Esophagus muscularis mucosa (tissue), 4 donors: ENCODE measurements at regions not wholly inside any gene's neighbourhood (a gene's known extent, or its start where the extent isn't known, plus 50 kb on each side); places are given as distances from the start of the nearest gene placed in this dataset.
"Not testable (repeated sequence)": the region's sequence is repeated elsewhere in the genome, so short reads cannot be mapped to it uniquely, and the experiment has no call there.

Source experiments
- DNase-seq: peaks from one replicate; pipeline ENCODE4 v3.0.0-alpha.2; 2017; ENCODE audit errors: extremely low spot score
- H3K27ac ChIP-seq, 4 donors: fragments of 200-600 bp; sonication (generic); replicated peaks in 1 of 4; 1 replicate in 3 of 4; 2 replicates in 1 of 4; pipeline ENCODE4 v1.5.1; 2016 to 2019; ENCODE audit warnings: mild to moderate bottlenecking in 1 of 4
- H3K27me3 ChIP-seq, 4 donors: fragments of 200-600 bp; sonication (generic); one replicate each; pipeline versions ENCODE4 v1.5.1 to v1.6.0; 2016 to 2019
- H3K36me3 ChIP-seq, 4 donors: fragments of 200-600 bp; sonication (generic); one replicate each; pipeline ENCODE4 v1.5.1; 2016 to 2019
- H3K4me1 ChIP-seq, 4 donors: fragments of 200-600 bp; sonication (generic); one replicate each; pipeline ENCODE4 v1.5.1; 2016 to 2019
- H3K4me3 ChIP-seq, 4 donors: fragments of 200-600 bp; sonication (generic); 1 replicate in 2 of 4; 2 replicates in 2 of 4; pipeline ENCODE4 v1.5.1; 2016 to 2019; ENCODE audit warnings: mild to moderate bottlenecking in 4 of 4, moderate library complexity in 1 of 4
- H3K9me3 ChIP-seq, 4 donors: fragments of 200-600 bp; sonication (generic); 1 replicate in 3 of 4; 2 replicates in 1 of 4; pipeline ENCODE4 v1.5.1; 2016 to 2019
- CTCF ChIP-seq, 3 experiments: fragments of 200-600 bp in 2 of 3; fragments of 450-650 bp in 1 of 3; sonication (generic) in 2 of 3; IDR thresholded peaks; one replicate each; pipeline ENCODE4 v1.5.1; 2017 to 2019; ENCODE audit warnings: antibody characterized with exemption in 3 of 3, mild to moderate bottlenecking in 2 of 3, moderate library complexity in 1 of 3
- EP300 ChIP-seq: sonication (generic); formaldehyde crosslinking; IDR thresholded peaks from one replicate; pipeline ENCODE4 v1.6.1; 2017; ENCODE audit warnings: antibody characterized with exemption
- POLR2A ChIP-seq: fragments of 450-650 bp; IDR thresholded peaks from one replicate; pipeline ENCODE4 v1.6.1; 2017; ENCODE audit warnings: antibody characterized with exemption, moderate library complexity, mild to moderate bottlenecking, low read depth
- POLR2AphosphoS5 ChIP-seq, 2 donors: sonication (generic); formaldehyde crosslinking; IDR thresholded peaks; one replicate each; pipeline ENCODE4 v1.6.1; 2017; ENCODE audit warnings: antibody characterized with exemption in 2 of 2
- WGBS: methylation state at CpG from one replicate; pipeline ENCODE4 v1.1.5; 2018; 5-methylcytosine and 5-hydroxymethylcytosine counted together
- intact Hi-C: fragments of 100-400 bp; cut with DNase I; formaldehyde crosslinking; loops from one replicate; pipeline ENCODE4 v1.15.1; 2023

DNA sequence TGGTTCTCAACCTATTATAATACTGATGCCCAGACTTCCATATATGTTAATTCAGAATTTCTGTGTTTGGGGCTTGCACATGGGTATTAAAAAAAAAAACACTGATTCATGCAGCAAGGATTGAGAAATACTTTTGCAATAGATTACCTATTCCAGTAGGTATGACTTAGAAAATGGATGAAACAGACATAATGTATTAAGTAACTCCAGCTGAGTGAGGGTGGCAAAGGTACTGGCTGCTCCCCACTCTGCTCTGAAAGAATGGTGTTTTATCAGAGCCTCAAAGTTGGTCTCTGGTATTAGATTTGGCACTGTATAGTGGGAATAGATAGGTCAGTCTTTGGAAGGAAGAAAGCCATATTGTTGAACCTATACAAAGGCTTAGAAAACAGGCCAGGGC is 234.3 kb upstream of the FOLH1 start:
- TF ChIP-seq POLR2AphosphoS5 (IDR thresholded peaks at IDR 0.05) (no peak), CTCF (IDR thresholded peaks at IDR 0.05) (no peak), EP300 (no peak), POLR2A (no peak)
- no peak for DNase-seq
- Histone ChIP-seq H3K36me3 (no peaks in the 10 kb centered on the region), H3K27me3 (no peaks in the 10 kb centered on the region), H3K4me1 (no peaks in the 10 kb centered on the region), H3K27ac (no peak overlapping the region), H3K9me3 (peaks cover 0 to 2% (median 0%) of the 10 kb centered on the region in 4 donors), H3K4me3 (no peak overlapping the region)
- intact Hi-C loops: no loop called here

GRCh38 chr11:49439901-49440300 is 231.5 kb upstream of the FOLH1 start:
- H3K4me1 ChIP-seq, H3K27ac ChIP-seq, H3K27me3 ChIP-seq, H3K4me3 ChIP-seq, H3K36me3 ChIP-seq, DNase-seq, H3K9me3 ChIP-seq, intact Hi-C loops: not testable (repeated sequence)

DNA sequence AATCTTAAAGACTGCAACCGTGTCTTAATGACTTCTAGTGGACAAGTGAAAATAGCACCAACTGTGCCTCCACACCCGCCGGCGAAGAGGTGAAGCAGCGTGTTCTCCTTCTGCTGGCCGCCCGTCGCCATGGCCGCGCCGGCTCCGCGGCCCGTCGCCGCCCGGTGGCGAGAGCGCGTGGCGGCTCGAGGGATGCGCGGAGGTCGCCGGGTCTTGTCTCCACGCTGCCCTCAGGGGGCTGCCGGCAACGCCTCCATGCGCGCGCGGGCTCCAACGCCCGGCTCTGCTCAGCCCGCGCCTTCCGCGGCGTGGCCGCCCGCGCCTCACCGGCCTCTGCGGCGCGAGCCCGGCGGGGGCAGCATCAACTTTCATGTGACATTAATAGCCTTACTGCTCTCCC is 225.9 kb upstream of the FOLH1 start:
- H3K4me1 ChIP-seq, H3K9me3 ChIP-seq, H3K4me3 ChIP-seq, H3K27ac ChIP-seq, H3K27me3 ChIP-seq, intact Hi-C loops, DNase-seq, H3K36me3 ChIP-seq: not testable (repeated sequence)
- 94% methylated on average over 34 of the region's 49 CpGs for WGBS

DNA sequence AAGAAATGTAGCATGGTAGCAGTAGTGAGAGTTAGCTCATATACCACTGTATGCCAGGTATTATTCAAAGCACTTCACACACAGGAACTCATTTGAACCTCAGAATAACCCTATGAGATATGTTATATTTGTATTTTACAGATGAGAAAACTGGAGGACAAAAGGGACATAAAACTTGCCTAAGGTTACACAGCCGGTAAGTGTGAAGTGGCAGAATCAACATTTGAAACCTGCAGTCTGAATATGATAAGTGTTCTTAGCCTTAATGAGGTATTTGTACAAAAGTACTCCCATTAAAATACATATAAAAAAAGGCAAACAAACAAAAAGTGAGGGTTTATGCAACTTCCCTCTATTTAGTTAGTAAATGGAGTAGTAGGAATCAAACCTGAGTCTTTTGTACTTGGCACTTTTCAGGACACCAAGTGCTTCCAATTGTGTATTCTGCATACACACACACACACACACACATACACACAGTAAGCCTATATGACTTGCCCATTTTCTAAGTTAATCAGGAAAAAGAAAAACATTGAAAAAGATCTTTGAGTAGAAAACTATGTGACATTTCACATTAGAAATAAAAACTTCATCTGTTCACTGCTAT is 223.9 kb upstream of the FOLH1 start:
- TF ChIP-seq POLR2A: no peak
- no peak for TF ChIP-seq CTCF (IDR thresholded peaks at IDR 0.05)
- no peak for TF ChIP-seq EP300
- no peak for TF ChIP-seq POLR2AphosphoS5 (IDR thresholded peaks at IDR 0.05)
- Histone ChIP-seq H3K27me3 (no peaks in the 10 kb centered on the region), H3K36me3 (no peaks in the 10 kb centered on the region), H3K27ac (no peak overlapping the region), H3K4me1 (no peaks in the 10 kb centered on the region), H3K9me3 (peaks cover 0 to 3% (median 0%) of the 10 kb centered on the region in 4 donors), H3K4me3 (no peak overlapping the region)
- intact Hi-C loops: no loop called here
- no peak for DNase-seq
- 86% methylated on average over 1 of the region's 1 CpG for WGBS

GRCh38 chr11:49424136-49424535 is 215.7 kb upstream of the FOLH1 start:
- no peak for DNase-seq
- peaks cover 0 to 3% (median 0%) of the 10 kb centered on the region in 4 donors for H3K9me3 ChIP-seq
- no peak overlapping the region for H3K4me3 ChIP-seq
- intact Hi-C loops: no loop called here
- no peaks in the 10 kb centered on the region for H3K27me3 ChIP-seq
- H3K36me3 ChIP-seq: no peaks in the 10 kb centered on the region
- H3K4me1 ChIP-seq: no peaks in the 10 kb centered on the region
- WGBS: 51% methylated on average over 3 of the region's 3 CpGs
- H3K27ac ChIP-seq: no peak overlapping the region
- TF ChIP-seq EP300: no peak
- TF ChIP-seq POLR2AphosphoS5 (IDR thresholded peaks at IDR 0.05): no peak

GRCh38 chr11:49418877-49419276 is 210.5 kb upstream of the FOLH1 start:
- H3K4me1 ChIP-seq, DNase-seq, intact Hi-C loops, H3K4me3 ChIP-seq, H3K36me3 ChIP-seq, H3K27me3 ChIP-seq, H3K27ac ChIP-seq, H3K9me3 ChIP-seq: not testable (repeated sequence)
- 91% methylated on average over 3 of the region's 3 CpGs for WGBS

- WGBS: 91% methylated on average over 12 of the region's 14 CpGs
- no peaks in the 10 kb centered on the region for H3K9me3 ChIP-seq
- no peaks in the 10 kb centered on the region for H3K27me3 ChIP-seq
- TF ChIP-seq EP300 (no peak), CTCF (IDR thresholded peaks at IDR 0.05) (no peak), POLR2A (no peak), POLR2AphosphoS5 (IDR thresholded peaks at IDR 0.05) (no peak)
- no peak overlapping the region for H3K27ac ChIP-seq
- intact Hi-C loops: no loop called here
- H3K4me1 ChIP-seq: no peaks in the 10 kb centered on the region
- no peak overlapping the region for H3K4me3 ChIP-seq
- no peak for DNase-seq
- H3K36me3 ChIP-seq: no peaks in the 10 kb centered on the region
These were observed 197.3 kb upstream of the FOLH1 start for GRCh38 chr11:49405743-49406142.

GRCh38 chr11:49395789-49396188 is 187.4 kb upstream of the FOLH1 start:
- H3K27me3 ChIP-seq, DNase-seq, intact Hi-C loops, H3K9me3 ChIP-seq, H3K36me3 ChIP-seq, H3K27ac ChIP-seq, H3K4me1 ChIP-seq, H3K4me3 ChIP-seq: not testable (repeated sequence)

- H3K4me3 ChIP-seq, H3K27ac ChIP-seq, H3K9me3 ChIP-seq, DNase-seq, H3K36me3 ChIP-seq, intact Hi-C loops, H3K27me3 ChIP-seq, H3K4me1 ChIP-seq: not testable (repeated sequence)
- 35% methylated on average over 5 of the region's 5 CpGs for WGBS
These were observed 182.0 kb upstream of the FOLH1 start for GRCh38 chr11:49390362-49390761.

DNA sequence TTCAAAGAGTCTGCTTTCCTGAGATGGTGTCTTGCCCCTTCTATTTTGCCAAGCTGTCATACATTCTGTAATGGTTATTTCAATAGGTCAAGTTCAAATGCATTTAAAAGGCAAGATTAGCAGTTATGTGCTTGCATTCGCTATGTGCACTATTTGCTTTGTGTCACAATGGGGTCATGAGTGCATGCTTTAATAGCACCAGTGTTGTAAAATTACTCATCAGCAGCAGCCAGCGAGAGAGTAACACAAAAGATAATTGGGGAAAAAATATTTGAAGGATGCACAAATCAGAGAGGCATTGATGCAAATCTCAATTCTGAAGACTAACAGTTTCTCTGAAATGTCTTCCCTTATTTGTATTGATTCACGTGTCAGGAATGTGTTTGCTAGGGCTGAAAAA is 180.7 kb upstream of the FOLH1 start:
- DNase-seq, H3K36me3 ChIP-seq, H3K9me3 ChIP-seq, H3K27ac ChIP-seq, H3K4me3 ChIP-seq, intact Hi-C loops, H3K4me1 ChIP-seq, H3K27me3 ChIP-seq: not testable (repeated sequence)
- WGBS: 51% methylated on average over 3 of the region's 3 CpGs
